ENCODE measurements at regions not wholly inside any gene's neighbourhood (a gene's known extent, or its start where the extent isn't known, plus 50 kb on each side); places are given as distances from the start of the nearest gene placed in this dataset.

- TF ChIP-seq NR3C1 (CRISPR knock-in tag; IDR thresholded peaks at IDR 0.05) (no peak), ZNF146 (CRISPR knock-in tag; IDR thresholded peaks at IDR 0.05; ENCODE audit: unreplicated experiment) (no peak), FOXJ3 (CRISPR knock-in tag; IDR thresholded peaks at IDR 0.05) (no peak), ZFP36 (IDR thresholded peaks at IDR 0.05; ENCODE audit: low read depth, low read length, partially characterized antibody) (peak; percentile 52), RFX5 (IDR thresholded peaks at IDR 0.05; ENCODE audit: low read depth, low read length) (no peak)
- TF ChIP-seq, protein P1, sequence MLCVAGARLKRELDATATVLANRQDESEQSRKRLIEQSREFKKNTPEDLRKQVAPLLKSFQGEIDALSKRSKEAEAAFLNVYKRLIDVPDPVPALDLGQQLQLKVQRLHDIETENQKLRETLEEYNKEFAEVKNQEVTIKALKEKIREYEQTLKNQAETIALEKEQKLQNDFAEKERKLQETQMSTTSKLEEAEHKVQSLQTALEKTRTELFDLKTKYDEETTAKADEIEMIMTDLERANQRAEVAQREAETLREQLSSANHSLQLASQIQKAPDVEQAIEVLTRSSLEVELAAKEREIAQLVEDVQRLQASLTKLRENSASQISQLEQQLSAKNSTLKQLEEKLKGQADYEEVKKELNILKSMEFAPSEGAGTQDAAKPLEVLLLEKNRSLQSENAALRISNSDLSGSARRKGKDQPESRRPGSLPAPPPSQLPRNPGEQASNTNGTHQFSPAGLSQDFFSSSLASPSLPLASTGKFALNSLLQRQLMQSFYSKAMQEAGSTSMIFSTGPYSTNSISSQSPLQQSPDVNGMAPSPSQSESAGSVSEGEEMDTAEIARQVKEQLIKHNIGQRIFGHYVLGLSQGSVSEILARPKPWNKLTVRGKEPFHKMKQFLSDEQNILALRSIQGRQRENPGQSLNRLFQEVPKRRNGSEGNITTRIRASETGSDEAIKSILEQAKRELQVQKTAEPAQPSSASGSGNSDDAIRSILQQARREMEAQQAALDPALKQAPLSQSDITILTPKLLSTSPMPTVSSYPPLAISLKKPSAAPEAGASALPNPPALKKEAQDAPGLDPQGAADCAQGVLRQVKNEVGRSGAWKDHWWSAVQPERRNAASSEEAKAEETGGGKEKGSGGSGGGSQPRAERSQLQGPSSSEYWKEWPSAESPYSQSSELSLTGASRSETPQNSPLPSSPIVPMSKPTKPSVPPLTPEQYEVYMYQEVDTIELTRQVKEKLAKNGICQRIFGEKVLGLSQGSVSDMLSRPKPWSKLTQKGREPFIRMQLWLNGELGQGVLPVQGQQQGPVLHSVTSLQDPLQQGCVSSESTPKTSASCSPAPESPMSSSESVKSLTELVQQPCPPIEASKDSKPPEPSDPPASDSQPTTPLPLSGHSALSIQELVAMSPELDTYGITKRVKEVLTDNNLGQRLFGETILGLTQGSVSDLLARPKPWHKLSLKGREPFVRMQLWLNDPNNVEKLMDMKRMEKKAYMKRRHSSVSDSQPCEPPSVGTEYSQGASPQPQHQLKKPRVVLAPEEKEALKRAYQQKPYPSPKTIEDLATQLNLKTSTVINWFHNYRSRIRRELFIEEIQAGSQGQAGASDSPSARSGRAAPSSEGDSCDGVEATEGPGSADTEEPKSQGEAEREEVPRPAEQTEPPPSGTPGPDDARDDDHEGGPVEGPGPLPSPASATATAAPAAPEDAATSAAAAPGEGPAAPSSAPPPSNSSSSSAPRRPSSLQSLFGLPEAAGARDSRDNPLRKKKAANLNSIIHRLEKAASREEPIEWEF (CRISPR knock-in tag; IDR thresholded peaks at IDR 0.05): no peak
- intact Hi-C loops (cut with micrococcal nuclease) (no loop called here), in situ Hi-C loops (cut with MboI) (no loop called here)
- Histone ChIP-seq H3K4me2 (ENCODE audit: insufficient read depth, low read length) (no peak overlapping the region), H3K27ac (ENCODE audit: extremely low read depth, low read depth, low read length) (no peak overlapping the region), H3K36me3 (ENCODE audit: control insufficient read depth, insufficient read depth, low read length) (no peaks in the 10 kb centered on the region), H3K9me1 (ENCODE audit: control insufficient read depth, insufficient read depth, low read length) (no peaks in the 10 kb centered on the region), H3K9ac (ENCODE audit: insufficient read depth in 1 of 2, low read depth in 2 of 2, low read length in 2 of 2) (no peak overlapping the region), H3K27me3 (ENCODE audit: control insufficient read depth in 2 of 2, insufficient read depth in 2 of 2, low read length in 2 of 2) (no peaks in the 10 kb centered on the region), H4K20me1 (replicated peaks; ENCODE audit: control insufficient read depth, insufficient read depth, low read length) (no peaks in the 10 kb centered on the region), H3K4me1 (replicated peaks in 1 of 2; ENCODE audit: control insufficient read depth in 2 of 2, insufficient read depth in 2 of 2, low read length in 2 of 2) (no peaks in the 10 kb centered on the region), H3K79me2 (ENCODE audit: control insufficient read depth, insufficient read depth, low read length) (no peaks in the 10 kb centered on the region), H3K9me3 (replicated peaks; ENCODE audit: control insufficient read depth, insufficient read depth, low read depth, low read length) (no peaks in the 10 kb centered on the region), H3K4me3 (no peak overlapping the region), H2AFZ (ENCODE audit: low read depth, low read length) (no peak overlapping the region)
- ChIA-PET POLR2A (no interaction called here), CTCF (ENCODE audit: low intra/inter-chr PET ratio) (no interaction called here)
- FAIRE-seq (no peak), ATAC-seq (no peak), DNase-seq (ENCODE audit: extremely low read depth in 1 of 4, low spot score in 3 of 4) (no peak)
- WGBS (ENCODE audit: insufficient coverage, low coverage, missing lambda C conversion rate): 0% methylated on average over 1 of the region's 1 CpG
- no TSS peak for BruUV-seq (replicated peaks)
Measured at GRCh38 chr1:34315974-34316373, 139.3 kb downstream of the C1orf94 start.

All from K562 (cell line).